ENCODE measurements at regions not wholly inside any gene's neighbourhood (a gene's known extent, or its start where the extent isn't known, plus 50 kb on each side); places are given as distances from the start of the nearest gene placed in this dataset.

- DNase-seq, result no peak
These were observed 398.1 kb downstream of the NOVA1 start for GRCh38 chr14:26199590-26200370.

- DNase-seq, result no peak
These were observed 398.7 kb downstream of the NOVA1 start for GRCh38 chr14:26199096-26199495.

DNA sequence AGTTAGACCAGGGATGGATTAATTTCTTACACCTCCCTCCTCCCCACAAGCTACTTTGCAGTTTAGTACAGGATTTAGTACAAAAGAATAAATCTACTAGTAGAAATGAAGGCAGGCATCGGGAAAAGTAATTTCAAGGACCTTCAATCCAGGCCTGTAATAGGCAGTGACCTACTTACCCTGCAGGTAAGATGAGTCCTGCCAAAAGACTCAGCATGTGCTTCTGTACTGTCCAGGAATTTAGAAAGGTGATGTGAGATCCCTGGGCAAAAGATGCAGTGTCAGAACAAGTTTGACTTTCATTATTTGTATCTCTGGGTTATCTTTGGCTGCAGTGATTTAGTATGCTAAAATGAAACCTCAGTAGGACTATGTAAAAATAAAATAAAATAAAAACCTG lies 403.0 kb downstream of the NOVA1 start:
- DNase-seq, result no peak

- no peak for DNase-seq
These were observed 406.2 kb downstream of the NOVA1 start for GRCh38 chr14:26191671-26192070.

DNA sequence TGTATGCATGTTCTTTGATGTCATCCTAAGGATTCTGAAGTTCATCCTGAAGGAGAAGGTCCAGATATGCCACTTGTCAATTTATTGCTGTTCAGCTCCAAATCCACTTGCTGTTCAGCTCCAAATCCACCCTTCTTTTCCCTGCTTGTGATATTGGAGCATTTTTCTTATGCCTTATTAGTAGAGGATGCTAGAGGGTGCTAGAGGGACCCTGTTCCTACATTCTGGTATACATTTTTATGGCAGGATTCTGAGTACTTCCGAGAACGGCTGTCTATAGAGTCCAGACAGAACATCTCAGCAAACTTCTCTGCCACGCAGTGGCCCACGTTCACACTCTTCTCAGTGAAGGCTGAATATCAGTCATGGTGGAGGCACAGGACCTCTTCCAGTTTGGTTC lies 406.7 kb downstream of the NOVA1 start:
- DNase-seq, result no peak

- no peak for DNase-seq
These were observed 407.2 kb downstream of the NOVA1 start for GRCh38 chr14:26190646-26191045.

- no peak for DNase-seq
These were observed 409.7 kb downstream of the NOVA1 start for GRCh38 chr14:26187996-26188620.

DNA sequence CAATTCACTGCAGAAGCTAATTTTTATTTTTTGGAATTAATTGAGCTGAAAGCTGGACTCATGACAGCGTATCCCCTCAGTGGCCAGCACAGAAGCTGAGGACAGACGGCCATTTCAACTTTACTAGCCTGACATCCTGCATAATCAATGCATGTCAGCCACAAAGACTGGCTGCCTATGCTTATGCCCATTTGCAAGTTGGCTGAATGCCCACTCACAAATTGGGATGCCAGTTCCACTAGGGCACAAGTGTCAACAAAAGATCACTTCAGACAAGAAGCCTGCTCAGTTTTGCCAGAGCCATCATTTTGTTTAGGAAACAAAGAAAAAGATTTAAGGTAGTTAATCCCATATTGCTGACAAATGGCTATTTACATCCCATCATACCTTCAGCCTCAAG lies 417.6 kb downstream of the NOVA1 start:
- no peak for DNase-seq

DNA sequence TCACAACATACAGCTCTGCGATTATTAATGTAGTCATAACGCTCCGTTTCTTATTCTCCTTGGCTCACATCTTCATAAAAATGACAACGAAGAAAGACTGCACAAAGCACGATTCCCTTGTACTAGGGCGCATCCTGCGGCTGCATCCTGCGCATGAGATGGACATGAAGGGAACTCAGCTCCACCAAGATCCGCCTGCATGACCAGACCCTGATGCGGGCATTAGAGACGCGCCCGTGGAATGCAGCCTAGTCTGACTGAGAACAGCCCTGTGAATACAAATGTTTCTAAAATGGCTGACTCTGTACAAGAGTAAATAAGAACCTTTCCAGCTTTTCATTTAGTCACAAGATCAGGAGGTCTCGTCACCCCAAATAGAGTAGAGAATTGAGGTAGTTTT lies 422.2 kb downstream of the NOVA1 start:
- no peak for DNase-seq

DNA sequence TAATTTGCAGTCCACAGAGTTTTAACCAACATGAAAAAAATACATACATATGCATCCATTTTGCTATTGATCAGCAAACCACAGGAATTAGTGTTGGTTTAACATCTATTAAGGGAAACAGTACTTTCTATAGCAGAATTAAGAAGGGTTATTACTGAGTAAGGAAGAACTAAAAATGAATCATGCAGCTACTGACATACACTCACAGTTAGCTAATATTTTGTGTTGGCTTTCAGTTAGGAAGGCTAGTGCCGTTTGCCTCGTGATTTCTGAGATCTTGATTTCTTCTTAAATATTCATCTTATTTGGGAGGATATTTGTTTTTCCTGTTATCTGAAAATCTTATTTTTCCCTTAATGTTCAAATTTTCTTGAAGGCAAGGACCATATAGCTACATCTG lies 423.4 kb downstream of the NOVA1 start:
- DNase-seq, result no peak

- no peak for DNase-seq
These were observed 424.2 kb downstream of the NOVA1 start for GRCh38 chr14:26173581-26174110.

DNA sequence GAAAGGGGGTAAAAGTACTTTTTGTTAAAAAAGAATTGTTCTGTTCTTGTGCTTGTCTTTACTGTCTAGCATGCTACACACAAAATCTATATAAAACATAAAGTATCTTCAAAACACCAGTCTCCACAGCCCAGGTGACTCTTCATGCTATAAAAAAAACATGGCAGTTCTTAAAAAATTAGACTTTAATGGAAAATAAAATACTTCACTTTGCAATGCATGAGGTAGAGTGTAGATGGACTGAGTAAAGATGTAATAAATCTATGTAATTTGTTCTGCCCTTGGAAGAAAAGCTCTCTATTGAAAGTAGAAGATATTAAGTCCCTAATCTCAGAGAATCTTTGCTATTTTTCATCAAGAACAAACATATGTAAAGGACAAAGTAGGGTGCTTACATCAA lies 425.4 kb downstream of the NOVA1 start:
- no peak for DNase-seq

- DNase-seq, result no peak
These were observed 426.9 kb downstream of the NOVA1 start for GRCh38 chr14:26170885-26171284.

DNA sequence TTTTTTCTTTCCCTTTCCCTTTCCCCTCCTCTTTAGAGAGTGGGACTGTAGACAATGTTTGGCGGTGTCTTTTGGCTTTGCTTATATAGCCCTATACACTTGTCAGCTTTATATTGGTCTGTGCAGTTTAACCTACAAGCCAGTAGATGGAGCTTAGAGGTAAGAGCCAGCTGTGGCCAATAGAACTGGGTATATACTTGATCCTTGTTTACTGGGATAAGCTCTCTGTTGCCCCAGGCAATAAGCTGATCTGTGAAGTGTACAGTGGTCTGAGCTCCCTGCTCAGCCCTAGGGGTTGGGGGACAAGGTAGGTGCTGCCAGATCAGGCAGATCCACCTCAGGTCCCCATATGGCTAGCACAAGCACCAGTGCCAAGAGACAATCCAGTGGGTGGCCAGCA lies 434.1 kb downstream of the NOVA1 start:
- DNase-seq, result no peak

DNA sequence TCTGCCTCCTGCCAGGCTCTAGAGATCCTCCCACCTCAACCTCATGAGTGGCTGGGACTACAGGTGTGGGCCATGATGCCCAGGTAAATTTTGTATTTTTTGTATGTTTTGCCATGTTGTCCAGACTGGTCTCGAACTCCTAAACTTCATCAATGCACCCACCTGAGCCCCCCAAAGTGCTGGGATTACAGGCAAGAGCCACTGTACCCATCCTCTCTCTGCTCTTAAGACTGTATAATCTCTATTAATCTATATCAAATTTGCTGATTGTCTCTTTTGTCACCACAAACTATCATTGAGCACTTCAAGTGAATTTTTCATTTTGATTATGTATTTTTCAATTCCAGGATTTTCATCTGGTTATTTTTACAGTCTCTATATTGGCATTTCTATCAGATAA lies 440.3 kb downstream of the NOVA1 start:
- DNase-seq, result no peak

DNA sequence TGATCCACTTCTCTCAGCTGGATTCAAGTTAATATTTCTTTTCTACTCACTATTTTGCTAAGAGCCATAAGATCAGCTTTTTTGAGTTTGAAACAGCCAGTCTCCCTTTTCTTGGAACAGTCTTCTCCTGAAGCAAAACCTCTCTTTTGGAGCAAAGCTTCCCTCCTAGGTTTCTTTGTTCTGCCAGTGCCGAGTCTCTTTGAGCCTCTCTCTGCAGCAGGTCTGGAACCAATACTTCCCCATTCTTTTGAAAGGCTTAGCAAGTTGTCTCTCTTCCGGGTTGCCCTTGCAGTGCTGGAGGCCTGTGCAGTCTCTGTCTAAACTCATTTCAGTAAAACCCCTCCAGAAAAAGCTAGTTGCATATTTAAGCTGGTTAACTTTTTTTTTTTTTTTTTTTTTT lies 454.8 kb downstream of the NOVA1 start:
- no peak for DNase-seq

DNA sequence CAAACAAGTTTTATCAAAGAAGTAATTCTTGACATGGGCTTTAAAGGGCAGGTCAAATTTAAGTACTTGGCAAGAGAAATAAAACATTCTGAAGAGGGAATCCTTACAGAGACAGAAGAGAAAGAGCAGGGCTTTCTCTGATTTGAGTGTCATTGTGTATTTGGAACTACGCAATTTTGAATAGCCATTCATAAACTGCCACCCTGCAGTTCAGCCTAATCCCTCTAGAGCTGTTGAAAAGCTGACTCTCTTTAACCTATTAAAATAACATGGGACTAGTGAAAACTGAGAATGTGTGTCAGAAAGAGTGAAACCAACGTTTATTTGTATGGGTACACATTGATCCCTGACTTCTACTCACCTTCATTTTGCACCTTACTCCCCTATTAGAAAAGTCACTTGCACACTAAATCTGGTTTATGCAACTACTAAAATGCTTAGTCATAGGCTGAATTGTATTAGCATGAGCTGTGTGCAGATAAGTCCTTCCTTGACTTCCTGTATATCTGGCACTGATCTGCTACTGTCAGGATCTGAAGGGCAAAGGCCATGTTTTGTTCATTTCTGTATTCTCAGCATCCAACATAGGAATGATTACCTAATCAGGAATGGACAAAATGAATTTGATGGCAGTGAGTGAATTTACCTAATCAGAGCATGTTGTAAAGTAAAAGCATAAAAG lies 458.9 kb downstream of the NOVA1 start:
- DNase-seq, result no peak

- DNase-seq, result no peak
These were observed 460.7 kb downstream of the NOVA1 start for GRCh38 chr14:26137161-26137560.

DNA sequence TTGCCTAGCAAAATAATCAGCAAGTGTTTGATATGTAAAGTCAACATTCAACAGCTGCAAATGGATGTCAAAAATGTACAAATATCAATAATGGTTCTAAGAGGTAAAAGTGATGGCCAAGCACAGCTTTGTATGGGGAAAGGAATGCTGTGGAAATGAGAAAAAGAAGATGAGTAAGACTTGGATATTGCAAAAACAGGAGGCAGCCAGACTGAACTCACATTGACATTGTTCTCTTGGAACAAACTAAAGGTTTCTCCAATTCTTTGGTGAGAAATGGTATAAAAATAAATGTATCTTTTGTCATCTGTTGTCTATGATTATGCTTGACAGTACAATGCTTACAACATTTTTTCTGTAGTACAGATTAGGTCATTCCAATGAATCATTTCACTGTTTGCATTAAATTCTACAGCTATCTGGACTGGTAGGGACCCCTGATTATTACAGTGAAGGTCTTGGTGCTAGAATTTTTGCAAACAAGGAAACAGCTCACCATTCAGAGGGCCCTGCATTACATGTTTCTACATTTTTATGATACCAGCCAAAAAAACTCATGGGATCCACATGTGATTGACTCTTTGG lies 465.7 kb downstream of the NOVA1 start:
- no peak for DNase-seq

- no peak for DNase-seq
These were observed 467.1 kb downstream of the NOVA1 start for GRCh38 chr14:26130690-26131089.

DNA sequence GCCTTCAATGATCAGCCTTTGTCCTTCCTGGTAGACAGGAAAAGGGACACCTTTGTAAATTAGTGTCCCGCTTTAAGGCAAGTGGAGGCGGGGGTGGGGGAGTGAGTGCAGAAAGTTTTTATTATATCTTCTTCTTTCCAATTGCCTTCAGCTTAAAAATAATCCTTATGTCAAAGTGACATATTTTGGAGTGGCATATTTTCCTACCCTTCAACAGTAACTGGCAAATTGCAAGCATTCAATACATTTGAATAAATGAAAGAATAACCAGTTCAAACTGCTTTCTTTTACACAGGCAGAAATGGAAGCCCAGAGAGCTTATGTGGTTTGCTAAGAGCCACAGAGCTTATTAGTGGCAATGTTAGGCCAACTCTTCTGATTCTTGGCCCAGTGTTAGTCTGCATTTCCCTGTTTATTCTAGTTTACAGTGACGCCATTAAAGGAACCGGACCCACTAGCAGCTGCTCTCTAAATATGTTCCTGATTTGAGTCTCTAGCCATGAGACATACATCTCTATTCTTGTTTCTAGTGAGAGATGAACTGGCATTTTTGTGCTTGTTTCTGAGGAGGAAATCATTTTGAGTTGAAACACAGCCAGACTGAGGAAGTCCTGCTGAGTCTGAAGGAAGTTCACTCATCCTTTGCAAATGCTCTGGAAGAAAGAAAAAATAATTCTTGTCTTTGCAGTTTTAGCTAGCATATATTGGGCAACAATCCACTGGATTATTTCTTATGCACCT lies 468.7 kb downstream of the NOVA1 start:
- DNase-seq, result no peak

GRCh38 chr14:26124896-26125438 lies 472.9 kb downstream of the NOVA1 start:
- DNase-seq, result no peak

DNA sequence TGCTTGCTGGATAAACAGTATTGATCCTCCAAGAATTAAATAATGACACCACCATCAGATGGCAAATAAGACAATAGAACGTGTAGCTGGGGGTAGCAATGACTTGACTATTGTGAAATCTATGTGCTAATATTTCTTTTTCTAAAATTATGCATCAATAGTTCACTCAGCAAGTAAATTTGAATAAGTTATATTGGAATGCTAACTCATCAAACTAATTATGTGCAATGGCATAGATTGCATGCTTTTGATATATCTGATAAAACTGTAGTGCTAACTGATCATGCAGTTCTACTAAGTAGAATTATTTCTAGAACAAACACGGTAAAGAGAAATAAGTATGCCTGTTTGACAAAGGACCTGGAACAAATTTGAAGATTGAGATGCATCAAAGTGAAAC lies 474.4 kb downstream of the NOVA1 start:
- no peak for DNase-seq

Measured in cortex of kidney (tissue), 1 donor.